Ovary (tissue), 3 donors: ENCODE measurements at regions not wholly inside any gene's neighbourhood (a gene's known extent, or its start where the extent isn't known, plus 50 kb on each side); places are given as distances from the start of the nearest gene placed in this dataset.

Experiments
- CTCF ChIP-seq, 3 donors: fragments of 450-650 bp in 2 of 3; fragments of 200-600 bp in 1 of 3; IDR thresholded peaks; one replicate each; pipeline versions ENCODE4 v1.5.1 to v1.8.0; 2016 to 2022; ENCODE audit warnings: antibody characterized with exemption in 3 of 3, mild to moderate bottlenecking in 1 of 3
- EP300 ChIP-seq: sonication (generic); formaldehyde crosslinking; IDR thresholded peaks from one replicate; pipeline ENCODE4 v1.6.1; 2017; ENCODE audit warnings: antibody characterized with exemption
- donor health status: DM: no; HTN: no; CAD: no.

GRCh38 chr9:71620331-71620730 is 148.0 kb downstream of the CEMIP2 start:
- TF ChIP-seq CTCF (IDR thresholded peaks at IDR 0.05) = no peak
- TF ChIP-seq EP300 = no peak
